Umbilical cord (tissue), 1 donor: ENCODE measurements at regions not wholly inside any gene's neighbourhood (a gene's known extent, or its start where the extent isn't known, plus 50 kb on each side); places are given as distances from the start of the nearest gene placed in this dataset.
"Not testable (repeated sequence)": the region's sequence is repeated elsewhere in the genome, so short reads cannot be mapped to it uniquely, and the experiment has no call there.

ENCODE experiments used
- DNase-seq: peaks from one replicate; pipeline ENCODE4 v3.0.0-alpha.2; 2015; ENCODE audit warnings: low spot score

DNA sequence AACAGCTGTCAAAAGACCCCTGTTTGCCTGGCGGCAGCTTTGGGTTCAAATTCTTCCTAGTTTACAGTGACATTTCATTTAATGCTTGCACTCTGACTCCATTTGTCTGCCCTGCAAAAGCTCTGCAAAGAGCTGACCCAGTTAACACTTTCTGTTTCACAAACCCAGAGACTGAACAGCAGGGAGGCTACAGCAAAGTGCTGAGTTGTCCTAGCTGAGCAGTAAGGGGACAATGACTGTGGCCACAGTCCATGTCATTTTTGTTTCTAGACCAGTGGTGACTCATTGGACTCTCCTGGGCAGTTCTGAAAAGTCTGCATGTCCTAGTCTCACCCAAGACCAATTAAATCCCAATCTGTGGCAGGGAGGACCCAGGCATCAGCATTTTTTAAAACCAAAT, 994.8 kb upstream of the WWC1 start:
- no peak for DNase-seq

DNA sequence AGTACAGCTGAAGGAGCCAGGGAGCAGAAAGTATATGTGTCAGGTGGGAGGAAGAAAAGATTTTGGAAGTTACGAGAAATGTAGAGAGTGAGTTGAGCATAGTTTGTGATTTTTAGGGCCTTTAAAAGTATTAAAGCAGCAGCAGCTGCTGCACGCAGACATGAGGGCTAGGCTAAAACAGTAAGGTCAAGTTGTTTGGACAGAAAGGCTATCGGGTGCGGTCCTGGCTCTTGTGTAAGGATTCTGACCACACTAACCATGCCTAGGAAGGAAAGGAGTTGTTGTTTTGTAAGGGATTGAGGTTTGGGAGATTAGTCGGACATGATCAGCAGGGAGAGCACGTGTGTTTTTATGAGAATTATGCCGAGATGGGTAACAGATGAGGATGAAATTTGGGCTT, 991.6 kb upstream of the WWC1 start:
- DNase-seq, result not testable (repeated sequence)

DNA sequence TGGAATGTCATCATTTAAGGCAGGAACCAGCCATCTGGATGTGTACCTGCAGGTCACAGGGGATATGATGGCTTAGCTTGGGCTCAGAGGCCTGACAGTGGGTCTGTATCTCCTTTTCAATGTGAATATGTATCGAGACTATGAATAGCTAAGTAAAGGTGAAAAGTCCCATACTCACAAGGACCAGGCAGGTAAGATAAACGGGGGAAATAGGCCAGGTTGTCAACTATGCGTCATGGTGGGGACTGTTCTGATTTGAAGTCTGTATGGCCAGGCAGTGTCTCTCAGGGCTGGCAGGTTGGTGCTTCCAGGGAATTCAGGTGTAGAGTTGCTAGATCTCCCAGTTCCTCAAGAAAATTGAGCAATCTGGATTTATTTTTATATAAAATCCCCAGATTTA, 987.9 kb upstream of the WWC1 start:
- DNase-seq, result no peak

DNA sequence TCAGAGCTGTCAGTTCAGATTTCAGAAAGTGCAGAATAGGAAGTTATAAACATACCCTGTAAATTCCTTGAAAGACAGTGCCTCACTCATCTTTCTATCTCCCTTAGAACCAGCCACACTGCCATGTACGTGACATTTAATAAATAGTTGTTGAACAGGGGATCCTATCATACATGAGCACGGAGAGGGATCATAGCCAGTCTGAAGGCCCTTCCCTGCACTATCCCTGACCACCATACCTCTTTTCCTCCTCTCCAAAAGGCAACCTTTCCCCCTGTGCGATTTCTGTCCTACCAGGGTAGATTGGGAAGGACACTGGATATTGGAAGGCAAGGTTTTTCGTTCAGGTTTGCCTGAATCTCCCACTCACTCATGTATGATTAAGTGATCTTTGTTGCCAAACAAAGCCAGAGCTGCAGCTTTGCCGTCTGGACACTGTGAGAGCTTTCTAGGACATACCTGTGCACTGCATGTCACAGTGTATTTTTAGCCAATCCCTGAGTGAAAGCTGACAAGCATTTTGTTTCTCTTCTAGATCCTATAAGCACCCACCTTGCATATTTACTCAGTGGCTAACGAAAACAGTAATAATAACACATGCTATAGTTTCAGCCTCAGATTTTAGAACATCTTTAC, 986.5 kb upstream of the WWC1 start:
- no peak for DNase-seq

DNA sequence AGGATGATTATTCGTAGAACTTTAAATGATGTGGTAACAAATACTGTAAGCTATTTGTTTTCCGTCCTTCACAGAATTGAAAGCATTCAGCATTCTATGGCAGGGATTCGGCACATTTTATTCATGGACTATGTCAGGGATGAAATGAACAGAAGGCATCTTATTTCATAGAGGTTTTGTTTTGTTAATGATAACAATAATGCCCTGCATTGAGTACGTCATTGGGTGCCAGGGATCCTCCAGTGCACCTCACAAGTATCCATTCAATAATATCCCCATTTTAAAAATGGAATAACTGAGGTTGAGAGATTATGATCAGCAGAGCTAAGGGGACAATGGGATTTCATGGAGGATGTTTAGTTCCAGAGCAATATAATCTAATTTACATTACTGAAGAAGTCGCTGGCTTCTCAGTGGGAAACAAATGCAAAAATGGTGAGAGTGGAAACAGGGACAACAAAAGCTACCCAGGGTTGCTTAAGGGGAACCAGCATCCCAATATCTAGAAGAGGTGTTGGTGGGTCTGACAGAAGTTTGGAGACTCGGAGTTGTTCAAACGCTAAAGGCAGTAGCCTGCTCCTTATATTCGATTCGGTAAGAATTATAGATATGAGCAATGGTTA, 985.7 kb upstream of the WWC1 start:
- DNase-seq, result no peak

DNA sequence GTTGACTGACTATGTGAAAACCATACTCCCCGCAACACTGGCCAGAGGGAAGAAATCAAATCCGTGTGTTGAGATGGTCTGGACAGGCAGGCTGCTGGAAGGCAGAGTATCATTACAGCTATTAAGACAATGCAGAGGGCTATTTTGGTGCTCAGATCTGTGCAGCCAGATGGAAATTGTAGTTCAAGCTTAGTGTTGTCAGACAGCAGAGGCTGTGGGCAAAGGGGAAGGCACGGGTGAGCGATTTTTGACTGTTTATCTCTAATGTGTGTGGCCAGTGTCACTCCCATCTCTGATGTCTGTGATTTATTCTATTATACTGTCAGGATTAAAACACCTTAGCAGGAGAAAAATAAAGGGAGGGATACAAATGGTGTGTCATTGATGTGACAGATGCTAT, 984.4 kb upstream of the WWC1 start:
- DNase-seq, result no peak

DNA sequence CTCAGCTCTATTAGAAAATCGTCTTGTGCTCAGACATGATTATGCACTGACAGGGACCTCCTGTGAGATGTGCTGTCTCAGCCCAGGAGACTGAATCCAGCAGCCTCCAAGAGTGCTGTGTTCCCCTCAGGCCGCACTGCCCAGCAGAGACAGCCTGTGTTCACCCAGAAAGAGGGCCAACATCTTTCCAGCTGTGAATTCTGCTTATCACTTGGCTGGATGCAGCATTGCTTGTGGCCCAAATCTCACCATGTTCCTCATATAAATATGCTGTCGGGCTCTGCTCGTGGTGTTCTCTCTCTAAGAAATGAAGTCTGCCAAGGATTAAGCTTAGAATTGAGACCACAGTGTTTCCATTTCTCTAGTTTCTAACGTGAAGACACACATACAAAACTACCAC, 983.0 kb upstream of the WWC1 start:
- no peak for DNase-seq

DNA sequence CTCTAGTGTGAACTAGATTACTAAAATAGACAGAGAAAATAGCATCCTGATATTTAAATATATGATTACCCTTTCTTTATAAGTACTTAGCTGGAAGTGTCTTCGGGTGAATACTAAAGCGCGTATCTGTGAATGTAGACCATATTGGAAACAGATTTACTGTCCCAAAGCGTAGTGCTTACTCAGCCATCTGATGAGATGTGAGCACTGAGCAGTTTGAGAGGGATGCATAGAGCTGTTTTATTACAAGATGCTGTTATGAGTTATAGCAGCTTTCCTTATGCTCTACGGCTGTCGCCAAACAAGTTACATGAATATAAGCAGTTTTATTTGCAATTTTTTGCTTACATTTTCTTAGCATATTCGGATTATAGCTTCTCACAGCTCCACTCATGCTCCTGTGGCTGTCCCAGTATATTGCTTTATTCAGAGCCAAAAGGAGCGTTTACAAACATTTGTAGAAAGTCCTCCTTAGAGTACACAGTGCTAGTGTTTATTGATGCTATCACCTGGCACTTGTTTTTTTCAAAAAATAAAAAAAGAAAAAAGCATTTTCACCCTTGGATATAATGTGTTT, 981.4 kb upstream of the WWC1 start:
- DNase-seq, result no peak

DNA sequence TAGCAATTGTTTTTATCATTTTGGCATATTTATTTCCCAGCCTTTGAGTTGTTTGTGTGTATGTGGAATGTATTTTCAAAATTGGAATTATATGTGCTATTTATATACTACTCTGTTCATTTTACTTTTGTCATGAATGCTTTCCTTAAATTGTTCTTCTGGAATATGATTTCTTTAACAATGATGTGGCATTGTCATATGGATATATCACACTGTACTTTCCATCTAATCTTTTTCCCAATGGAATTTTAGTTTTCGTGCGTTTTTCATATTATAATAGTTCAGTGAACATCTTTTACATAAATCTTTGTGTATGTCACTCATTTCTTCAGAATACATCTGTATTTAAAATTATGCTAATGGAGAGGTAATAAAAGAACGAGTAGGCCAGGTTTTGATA, 980.1 kb upstream of the WWC1 start:
- DNase-seq, result no peak

DNA sequence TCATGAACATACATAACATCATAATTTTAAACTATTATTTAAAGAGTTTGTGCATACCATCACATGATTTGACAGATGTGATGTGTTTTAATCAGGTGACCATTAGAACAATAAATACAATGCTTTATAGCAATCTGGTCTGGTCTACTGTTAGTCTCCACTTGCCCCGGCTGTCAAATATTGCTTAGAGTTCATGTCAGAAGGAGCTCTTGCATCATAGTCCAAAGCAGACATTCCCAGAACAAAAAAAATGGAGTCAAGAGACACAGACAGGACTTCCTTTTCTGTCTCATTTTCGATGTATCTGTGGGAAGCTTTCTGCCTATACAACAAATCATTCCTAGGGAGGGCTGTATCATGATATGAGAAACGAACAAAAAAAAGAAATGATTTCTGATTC, 979.2 kb upstream of the WWC1 start:
- DNase-seq, result no peak

DNA sequence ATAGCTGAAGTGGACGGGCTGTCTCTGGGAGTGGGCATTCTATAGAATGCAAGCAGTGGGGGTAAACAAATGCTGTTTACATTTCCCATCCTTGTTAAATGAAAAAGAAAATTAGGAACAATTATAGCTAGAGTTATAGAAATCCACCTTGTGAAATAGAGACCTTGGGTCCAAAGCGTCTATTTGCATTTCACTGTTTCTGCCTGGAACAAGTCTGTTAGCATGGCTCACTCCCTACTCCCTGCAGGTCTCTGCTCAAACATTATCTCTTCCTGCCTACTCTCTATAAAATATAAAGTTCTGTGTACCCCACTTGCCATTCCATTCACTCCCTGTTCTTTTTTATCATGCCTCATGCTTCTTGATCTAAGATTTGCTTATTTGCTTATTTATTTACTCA, 975.7 kb upstream of the WWC1 start:
- no peak for DNase-seq

DNA sequence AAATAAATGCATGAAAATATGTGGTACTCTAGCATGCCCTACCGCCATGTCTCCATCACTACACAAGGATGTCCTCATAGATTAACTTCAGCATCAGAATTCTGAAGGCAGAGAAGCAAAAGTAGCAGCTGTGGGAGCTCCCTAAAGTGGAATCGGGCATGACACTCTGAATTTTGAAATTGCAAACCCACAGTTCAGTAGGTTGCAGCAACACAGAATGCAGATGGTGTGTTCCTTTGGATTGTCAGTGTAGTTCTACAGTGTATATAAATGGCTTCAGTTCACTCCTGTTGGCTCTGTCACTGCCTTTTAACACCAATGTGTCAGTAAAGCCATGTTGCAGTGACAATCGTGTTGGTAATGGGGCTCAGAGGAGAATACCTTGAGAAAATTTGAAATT, 973.6 kb upstream of the WWC1 start:
- no peak for DNase-seq

DNA sequence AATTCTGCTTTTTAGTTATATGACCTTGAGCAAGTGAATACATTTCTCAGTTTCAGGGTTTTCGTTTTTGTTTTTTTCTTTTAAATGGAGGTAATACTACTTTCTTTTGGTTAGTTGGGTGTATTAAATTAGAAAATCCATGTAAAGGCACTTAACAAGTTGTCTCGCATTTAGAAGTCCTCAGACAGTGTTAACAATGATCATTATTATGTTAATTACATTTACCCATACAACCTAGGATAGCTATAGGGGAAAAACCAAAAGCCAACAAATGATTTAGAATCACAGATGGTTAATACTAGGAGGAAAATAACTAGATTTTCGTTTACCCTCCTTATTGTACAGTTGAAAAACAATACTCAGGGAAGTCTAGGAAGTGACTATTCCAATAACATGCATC, 972.2 kb upstream of the WWC1 start:
- DNase-seq, result no peak

DNA sequence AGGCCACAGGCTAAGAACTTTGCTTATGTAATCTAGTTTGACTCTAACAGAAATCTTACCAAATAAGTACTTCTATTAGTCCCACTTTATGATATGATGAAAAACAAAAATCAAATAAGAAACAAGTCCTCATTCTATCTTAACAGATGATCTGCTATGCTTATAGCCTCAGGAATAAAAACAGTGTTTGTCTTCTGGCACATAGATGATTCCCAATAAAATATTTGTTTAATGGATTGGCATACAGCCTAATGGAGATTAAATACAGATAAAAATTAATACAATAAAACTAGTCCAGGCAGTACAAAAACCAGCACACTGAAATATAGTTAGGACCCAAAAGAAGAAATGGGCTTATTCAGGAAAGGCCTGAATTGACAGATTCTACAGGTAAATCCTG, 971.4 kb upstream of the WWC1 start:
- no peak for DNase-seq

DNA sequence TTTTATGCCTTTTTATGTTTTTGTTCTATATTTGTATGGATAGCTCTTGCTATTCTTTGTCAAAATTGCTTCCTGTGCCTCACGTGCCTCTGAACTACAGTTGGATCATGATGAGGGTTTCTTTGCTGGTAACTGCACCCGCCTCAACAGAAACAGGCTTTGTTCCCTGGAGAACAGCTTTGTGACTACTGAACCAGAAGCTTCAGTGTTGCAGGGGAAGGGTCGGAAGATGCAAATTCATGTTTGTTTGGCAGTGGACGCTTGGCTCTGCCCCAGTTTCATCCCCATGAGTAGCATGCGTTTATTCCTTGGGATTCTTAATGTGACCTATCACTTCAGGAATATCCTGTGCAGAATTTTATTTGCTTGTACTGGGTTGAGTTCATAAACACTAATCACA, 959.1 kb upstream of the WWC1 start:
- no peak for DNase-seq

DNA sequence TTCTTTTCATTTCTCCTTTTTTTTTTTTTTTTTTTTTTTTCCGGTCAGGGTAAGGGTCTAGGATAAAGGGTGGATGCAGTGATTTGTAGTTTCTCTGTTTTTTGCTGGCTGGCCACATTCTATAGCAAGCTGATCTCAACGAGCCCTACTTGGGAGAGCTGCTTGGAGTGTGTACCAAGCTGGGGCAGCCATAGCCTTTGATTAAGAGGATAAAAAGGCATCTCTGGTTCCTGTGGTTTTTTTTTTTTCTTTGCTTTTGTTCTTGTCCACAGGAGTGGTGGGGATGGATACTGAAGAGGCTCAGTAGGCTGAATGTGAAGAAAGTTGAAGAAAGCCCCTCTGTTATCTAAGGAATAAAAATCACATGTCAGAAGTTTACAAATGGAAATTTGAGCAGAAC, 955.3 kb upstream of the WWC1 start:
- DNase-seq, result no peak

DNA sequence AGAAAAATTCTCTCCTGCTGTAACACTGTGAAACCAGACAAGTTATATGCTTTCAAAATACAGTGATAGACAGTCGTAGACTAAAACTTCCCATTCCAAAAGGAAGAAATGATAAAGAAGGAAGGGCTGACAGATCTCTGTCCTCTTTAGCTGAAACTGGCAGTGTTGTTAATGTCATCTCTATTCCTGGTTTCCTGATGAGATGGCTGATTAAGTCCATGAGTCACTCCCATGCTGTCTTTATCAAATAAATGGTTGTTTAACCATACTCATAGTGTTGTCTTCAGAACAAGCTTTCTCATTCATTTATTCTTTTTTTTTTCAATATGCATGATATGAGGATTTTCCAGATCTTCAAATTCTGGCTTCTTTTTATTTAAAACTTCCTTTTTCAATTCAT, 952.2 kb upstream of the WWC1 start:
- no peak for DNase-seq

DNA sequence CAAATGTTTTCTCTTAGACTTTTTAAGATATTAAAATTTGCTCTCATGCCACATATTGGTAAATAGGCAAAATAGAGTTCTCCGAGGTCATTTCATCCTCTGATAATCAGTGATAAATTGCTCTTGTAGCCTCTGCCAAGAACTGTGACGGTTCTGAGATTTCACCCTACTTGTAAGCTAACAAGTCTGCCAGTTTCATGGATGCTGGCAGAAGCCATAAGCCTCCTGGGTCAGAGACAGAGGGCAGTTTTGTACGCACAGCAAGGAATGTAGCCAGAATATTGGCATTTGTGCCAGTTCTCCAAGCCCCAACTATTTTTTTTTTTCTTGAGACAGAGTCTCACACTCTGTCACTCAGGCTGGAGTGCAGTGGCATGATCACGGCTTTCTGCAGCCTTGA, 945.0 kb upstream of the WWC1 start:
- DNase-seq, result no peak

DNA sequence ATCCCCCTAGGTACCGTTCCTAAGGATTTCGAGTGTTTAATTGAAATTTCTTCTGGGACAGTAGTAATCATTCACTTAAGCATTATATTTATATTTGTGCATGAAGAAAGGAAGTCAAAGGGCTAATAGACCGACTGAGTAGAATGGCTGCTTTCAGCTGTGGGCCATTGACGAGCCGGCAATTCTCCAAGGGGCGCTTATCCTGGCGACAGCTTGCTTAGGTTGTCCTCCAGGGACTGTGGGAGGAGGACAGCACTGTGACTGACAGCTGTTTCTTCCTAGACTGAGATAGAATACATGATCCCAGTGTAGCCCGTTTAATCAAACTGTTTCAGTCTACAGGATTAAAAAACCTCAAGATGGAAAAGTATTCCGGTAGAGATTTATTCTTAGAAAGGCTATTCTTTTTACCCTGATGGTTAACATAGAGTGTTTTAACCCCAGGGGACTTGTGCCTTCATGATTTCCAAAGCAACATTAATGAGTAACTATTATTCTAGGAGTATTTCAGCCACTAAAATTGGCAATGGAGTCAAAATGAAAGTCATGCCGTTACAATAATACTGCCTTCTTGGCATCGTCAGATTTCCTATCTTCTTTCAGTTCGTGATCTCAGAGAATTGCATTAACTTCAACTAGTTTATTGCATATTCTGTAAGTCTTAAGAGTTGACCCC, 943.1 kb upstream of the WWC1 start:
- no peak for DNase-seq

DNA sequence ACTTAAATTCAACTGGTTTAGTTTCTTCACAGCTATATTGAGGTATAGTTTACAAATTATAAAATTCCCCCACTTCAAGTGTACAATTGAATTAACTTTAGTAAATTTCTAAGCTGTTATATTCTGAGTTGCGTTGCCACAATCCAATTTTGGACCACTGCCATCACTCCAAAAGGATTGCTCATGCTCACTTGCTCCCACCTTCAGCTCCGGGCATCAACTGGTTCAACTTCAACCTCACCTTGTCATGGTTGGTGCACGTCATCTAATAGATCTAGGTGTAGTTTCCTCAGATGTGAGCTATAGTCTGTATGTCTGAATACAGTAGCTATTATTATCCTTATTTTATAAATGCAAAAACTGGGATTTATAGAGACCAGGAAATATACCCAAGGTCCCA, 942.5 kb upstream of the WWC1 start:
- DNase-seq, result no peak

DNA sequence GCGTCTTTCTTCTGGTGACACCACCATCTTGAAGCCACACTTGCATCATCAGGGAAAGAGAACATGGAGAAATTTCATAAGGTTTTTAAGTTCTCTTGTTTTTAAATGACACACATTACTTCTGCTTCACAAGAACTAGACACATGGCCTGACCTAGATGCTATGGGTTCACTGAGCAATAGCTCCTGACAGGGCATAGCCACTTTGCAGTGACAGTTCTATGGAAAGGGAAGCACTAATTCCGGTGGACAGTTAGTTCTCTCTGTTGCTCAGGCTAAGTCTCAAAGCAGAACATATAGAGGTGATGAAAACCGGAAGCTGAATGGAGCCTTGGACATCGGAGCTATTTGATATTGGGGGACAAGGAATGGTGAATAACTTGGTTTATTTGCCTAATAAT, 940.1 kb upstream of the WWC1 start:
- DNase-seq, result no peak

DNA sequence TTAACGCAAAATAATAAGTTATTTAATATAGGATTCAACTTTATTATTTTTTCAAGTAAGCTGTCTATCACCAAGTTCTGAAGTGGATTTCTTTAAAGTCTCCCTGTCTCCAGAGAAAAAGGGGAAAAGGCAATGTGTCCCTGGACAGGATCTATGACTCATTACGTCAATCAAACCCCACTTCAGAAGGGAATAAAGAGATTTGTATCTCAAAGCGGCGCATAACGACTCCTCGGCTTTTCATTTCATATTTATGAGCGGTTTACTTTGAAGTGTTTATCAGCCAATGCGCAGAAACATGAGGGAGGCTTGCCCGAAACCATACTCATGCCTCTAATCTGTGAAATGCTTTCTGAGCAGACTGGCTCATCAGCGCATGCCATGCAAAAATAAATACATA, 938.6 kb upstream of the WWC1 start:
- DNase-seq, result peak; percentile 91

DNA sequence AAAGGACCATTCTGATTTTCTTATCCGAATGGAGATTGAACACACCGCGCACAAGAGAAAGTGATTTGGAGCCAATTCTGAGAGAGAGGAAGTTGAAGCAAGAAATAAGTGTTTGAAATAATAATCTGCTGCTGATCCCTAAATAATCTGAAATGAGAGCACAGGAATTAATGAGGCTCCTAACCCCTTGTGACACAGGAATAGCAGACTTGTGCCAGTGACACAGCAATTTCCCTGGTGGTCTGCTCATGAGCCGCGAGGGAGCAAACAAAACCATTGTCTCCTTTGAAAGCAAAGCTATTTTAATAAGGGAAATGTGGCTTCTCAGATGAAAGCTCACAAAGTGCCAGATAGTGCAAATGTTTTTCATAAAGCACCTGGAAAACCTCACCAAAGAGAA, 936.1 kb upstream of the WWC1 start:
- DNase-seq, result no peak
